ENCODE measurements at regions not wholly inside any gene's neighbourhood (a gene's known extent, or its start where the extent isn't known, plus 50 kb on each side); places are given as distances from the start of the nearest gene placed in this dataset.

DNA sequence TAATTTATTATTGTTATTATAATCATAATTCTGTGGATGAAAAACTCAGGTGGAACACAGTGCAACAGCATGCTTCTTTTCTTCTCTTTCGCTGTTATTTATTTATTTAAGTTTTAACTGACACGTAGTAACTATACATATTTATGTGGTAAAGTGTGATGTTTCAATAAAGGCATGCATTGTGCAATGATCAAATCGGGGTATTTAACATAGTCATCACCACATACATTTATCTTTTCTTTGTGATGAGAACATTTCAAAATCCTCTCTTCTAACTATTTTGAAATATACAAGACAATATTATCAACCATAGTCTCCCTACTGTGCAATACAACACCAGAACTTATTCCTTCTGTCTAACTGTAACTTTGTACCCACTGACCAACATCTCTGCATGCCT, 152.5 kb upstream of the LYZL1 start:
- Histone ChIP-seq H3K27me3 (ENCODE audit: insufficient read depth) (no peaks in the 10 kb centered on the region), H3K4me3 (no peak overlapping the region), H4K20me1 (replicated peaks; ENCODE audit: insufficient read depth) (no peaks in the 10 kb centered on the region), H3K79me2 (replicated peaks; ENCODE audit: insufficient read depth) (no peaks in the 10 kb centered on the region), H3K36me3 (ENCODE audit: insufficient read depth) (no peaks in the 10 kb centered on the region), H3K27ac (ENCODE audit: low read depth) (no peak overlapping the region), H3K9me2 (ENCODE audit: insufficient read depth) (no peaks in the 10 kb centered on the region), H3K4me2 (no peak overlapping the region), H3F3A (replicated peaks; ENCODE audit: low read depth) (no peaks in the 10 kb centered on the region), H2AFZ (peak overlapping the region; percentile 35; the same call in 1 of the 2 replicates), H3K4me1 (ENCODE audit: insufficient read depth) (peaks cover 18% of the 10 kb centered on the region)
- no peak for ATAC-seq
- Mint-ChIP-seq H3K4me1 (peaks cover 14% of the 10 kb centered on the region), H3K36me3 (ENCODE audit: low read depth) (no peaks in the 10 kb centered on the region), H3K9me3 (no peaks in the 10 kb centered on the region), H3K27me3 (ENCODE audit: insufficient read depth, low read depth, poor library complexity) (peaks cover 2% of the 10 kb centered on the region), H3K27ac (no peak overlapping the region), H3K4me3 (no peak overlapping the region)
- no peak for TF ChIP-seq ZNF114 (CRISPR knock-in tag; IDR thresholded peaks at IDR 0.05)
- no peak for TF ChIP-seq CREB1 (CRISPR knock-in tag; IDR thresholded peaks at IDR 0.05; ENCODE audit: low read depth)
- TF ChIP-seq, protein P1, sequence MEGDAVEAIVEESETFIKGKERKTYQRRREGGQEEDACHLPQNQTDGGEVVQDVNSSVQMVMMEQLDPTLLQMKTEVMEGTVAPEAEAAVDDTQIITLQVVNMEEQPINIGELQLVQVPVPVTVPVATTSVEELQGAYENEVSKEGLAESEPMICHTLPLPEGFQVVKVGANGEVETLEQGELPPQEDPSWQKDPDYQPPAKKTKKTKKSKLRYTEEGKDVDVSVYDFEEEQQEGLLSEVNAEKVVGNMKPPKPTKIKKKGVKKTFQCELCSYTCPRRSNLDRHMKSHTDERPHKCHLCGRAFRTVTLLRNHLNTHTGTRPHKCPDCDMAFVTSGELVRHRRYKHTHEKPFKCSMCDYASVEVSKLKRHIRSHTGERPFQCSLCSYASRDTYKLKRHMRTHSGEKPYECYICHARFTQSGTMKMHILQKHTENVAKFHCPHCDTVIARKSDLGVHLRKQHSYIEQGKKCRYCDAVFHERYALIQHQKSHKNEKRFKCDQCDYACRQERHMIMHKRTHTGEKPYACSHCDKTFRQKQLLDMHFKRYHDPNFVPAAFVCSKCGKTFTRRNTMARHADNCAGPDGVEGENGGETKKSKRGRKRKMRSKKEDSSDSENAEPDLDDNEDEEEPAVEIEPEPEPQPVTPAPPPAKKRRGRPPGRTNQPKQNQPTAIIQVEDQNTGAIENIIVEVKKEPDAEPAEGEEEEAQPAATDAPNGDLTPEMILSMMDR (conservative IDR thresholded peaks at IDR 0.05; ENCODE audit: low read depth in 2 of 2): no peak
- TF ChIP-seq, protein P2, sequence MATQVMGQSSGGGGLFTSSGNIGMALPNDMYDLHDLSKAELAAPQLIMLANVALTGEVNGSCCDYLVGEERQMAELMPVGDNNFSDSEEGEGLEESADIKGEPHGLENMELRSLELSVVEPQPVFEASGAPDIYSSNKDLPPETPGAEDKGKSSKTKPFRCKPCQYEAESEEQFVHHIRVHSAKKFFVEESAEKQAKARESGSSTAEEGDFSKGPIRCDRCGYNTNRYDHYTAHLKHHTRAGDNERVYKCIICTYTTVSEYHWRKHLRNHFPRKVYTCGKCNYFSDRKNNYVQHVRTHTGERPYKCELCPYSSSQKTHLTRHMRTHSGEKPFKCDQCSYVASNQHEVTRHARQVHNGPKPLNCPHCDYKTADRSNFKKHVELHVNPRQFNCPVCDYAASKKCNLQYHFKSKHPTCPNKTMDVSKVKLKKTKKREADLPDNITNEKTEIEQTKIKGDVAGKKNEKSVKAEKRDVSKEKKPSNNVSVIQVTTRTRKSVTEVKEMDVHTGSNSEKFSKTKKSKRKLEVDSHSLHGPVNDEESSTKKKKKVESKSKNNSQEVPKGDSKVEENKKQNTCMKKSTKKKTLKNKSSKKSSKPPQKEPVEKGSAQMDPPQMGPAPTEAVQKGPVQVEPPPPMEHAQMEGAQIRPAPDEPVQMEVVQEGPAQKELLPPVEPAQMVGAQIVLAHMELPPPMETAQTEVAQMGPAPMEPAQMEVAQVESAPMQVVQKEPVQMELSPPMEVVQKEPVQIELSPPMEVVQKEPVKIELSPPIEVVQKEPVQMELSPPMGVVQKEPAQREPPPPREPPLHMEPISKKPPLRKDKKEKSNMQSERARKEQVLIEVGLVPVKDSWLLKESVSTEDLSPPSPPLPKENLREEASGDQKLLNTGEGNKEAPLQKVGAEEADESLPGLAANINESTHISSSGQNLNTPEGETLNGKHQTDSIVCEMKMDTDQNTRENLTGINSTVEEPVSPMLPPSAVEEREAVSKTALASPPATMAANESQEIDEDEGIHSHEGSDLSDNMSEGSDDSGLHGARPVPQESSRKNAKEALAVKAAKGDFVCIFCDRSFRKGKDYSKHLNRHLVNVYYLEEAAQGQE (IDR thresholded peaks at IDR 0.05; ENCODE audit: unreplicated experiment): no peak
- TF ChIP-seq JUNB (IDR thresholded peaks at IDR 0.05; ENCODE audit: unreplicated experiment): no peak
- TF ChIP-seq STAT1 (IDR thresholded peaks at IDR 0.05; ENCODE audit: unreplicated experiment): no peak
- no peak for TF ChIP-seq POLR2AphosphoS5 (IDR thresholded peaks at IDR 0.05; ENCODE audit: low read depth)
- TF ChIP-seq EZH2 (IDR thresholded peaks at IDR 0.05; ENCODE audit: low read depth, unreplicated experiment): no peak
- TF ChIP-seq ZNF331 (CRISPR knock-in tag; IDR thresholded peaks at IDR 0.05; ENCODE audit: low read depth): no peak
- no peak for TF ChIP-seq NANOG (IDR thresholded peaks at IDR 0.05; ENCODE audit: borderline replicate concordance)
- no peak for TF ChIP-seq EZH2phosphoT487 (IDR thresholded peaks at IDR 0.05; ENCODE audit: unreplicated experiment)
- TF ChIP-seq, protein P3, sequence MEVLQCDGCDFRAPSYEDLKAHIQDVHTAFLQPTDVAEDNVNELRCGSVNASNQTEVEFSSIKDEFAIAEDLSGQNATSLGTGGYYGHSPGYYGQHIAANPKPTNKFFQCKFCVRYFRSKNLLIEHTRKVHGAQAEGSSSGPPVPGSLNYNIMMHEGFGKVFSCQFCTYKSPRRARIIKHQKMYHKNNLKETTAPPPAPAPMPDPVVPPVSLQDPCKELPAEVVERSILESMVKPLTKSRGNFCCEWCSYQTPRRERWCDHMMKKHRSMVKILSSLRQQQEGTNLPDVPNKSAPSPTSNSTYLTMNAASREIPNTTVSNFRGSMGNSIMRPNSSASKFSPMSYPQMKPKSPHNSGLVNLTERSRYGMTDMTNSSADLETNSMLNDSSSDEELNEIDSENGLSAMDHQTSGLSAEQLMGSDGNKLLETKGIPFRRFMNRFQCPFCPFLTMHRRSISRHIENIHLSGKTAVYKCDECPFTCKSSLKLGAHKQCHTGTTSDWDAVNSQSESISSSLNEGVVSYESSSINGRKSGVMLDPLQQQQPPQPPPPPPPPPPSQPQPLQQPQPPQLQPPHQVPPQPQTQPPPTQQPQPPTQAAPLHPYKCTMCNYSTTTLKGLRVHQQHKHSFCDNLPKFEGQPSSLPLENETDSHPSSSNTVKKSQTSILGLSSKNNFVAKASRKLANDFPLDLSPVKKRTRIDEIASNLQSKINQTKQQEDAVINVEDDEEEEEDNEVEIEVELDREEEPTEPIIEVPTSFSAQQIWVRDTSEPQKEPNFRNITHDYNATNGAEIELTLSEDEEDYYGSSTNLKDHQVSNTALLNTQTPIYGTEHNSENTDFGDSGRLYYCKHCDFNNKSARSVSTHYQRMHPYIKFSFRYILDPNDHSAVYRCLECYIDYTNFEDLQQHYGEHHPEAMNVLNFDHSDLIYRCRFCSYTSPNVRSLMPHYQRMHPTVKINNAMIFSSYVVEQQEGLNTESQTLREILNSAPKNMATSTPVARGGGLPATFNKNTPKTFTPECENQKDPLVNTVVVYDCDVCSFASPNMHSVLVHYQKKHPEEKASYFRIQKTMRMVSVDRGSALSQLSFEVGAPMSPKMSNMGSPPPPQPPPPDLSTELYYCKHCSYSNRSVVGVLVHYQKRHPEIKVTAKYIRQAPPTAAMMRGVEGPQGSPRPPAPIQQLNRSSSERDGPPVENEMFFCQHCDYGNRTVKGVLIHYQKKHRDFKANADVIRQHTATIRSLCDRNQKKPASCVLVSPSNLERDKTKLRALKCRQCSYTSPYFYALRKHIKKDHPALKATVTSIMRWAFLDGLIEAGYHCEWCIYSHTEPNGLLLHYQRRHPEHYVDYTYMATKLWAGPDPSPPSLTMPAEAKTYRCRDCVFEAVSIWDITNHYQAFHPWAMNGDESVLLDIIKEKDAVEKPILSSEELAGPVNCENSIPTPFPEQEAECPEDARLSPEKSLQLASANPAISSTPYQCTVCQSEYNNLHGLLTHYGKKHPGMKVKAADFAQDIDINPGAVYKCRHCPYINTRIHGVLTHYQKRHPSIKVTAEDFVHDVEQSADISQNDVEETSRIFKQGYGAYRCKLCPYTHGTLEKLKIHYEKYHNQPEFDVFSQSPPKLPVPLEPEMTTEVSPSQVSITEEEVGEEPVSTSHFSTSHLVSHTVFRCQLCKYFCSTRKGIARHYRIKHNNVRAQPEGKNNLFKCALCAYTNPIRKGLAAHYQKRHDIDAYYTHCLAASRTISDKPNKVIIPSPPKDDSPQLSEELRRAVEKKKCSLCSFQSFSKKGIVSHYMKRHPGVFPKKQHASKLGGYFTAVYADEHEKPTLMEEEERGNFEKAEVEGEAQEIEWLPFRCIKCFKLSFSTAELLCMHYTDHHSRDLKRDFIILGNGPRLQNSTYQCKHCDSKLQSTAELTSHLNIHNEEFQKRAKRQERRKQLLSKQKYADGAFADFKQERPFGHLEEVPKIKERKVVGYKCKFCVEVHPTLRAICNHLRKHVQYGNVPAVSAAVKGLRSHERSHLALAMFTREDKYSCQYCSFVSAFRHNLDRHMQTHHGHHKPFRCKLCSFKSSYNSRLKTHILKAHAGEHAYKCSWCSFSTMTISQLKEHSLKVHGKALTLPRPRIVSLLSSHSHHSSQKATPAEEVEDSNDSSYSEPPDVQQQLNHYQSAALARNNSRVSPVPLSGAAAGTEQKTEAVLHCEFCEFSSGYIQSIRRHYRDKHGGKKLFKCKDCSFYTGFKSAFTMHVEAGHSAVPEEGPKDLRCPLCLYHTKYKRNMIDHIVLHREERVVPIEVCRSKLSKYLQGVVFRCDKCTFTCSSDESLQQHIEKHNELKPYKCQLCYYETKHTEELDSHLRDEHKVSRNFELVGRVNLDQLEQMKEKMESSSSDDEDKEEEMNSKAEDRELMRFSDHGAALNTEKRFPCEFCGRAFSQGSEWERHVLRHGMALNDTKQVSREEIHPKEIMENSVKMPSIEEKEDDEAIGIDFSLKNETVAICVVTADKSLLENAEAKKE (CRISPR knock-in tag; IDR thresholded peaks at IDR 0.05): no peak
- DNase-seq (ENCODE audit: low spot score): no peak

Data from GM23338 (cell line).